ENCODE measurements at regions not wholly inside any gene's neighbourhood (a gene's known extent, or its start where the extent isn't known, plus 50 kb on each side); places are given as distances from the start of the nearest gene placed in this dataset.
A peak's percentile ranks its signal among the peaks of the same experiment; 100 is the strongest.
"Not testable (repeated sequence)": the region's sequence is repeated elsewhere in the genome, so short reads cannot be mapped to it uniquely, and the experiment has no call there.

- intact Hi-C loops (cut with micrococcal nuclease), result loop anchor here (2.0 to 5.0 kb wide), 2 partner anchors 39 to 136 kb away; no protein-coding TSS in a partner anchor
- Mint-ChIP-seq H3K36me3 (ENCODE audit: low read depth) (peaks cover 65% of the 10 kb centered on the region), H3K4me1 (ENCODE audit: low read depth) (peaks cover 65% of the 10 kb centered on the region), H3K27me3 (no peaks in the 10 kb centered on the region), H3K27ac (peak overlapping the region; percentile 92), H3K9me3 (peaks cover 43% of the 10 kb centered on the region), H3K4me3 (peak overlapping the region; percentile 2)
- ChIA-PET POLR2A (interaction anchor here (1.2 to 1.8 kb wide), 7 partner anchors 8 to 165 kb away, joined by 3 to 10 read pairs (median 4); no protein-coding TSS in a partner anchor), CTCF (interaction anchor here (1.3 to 2.3 kb wide), 4 partner anchors 21 to 139 kb away, joined by 3 to 30 read pairs (median 14); no protein-coding TSS in a partner anchor)
- TF ChIP-seq CTCF (IDR thresholded peaks at IDR 0.05), result no peak
- no peak for DNase-seq
- no peak for ATAC-seq
Observed at GRCh38 chr2:7566382-7566881, 649.2 kb downstream of the RNF144A start.

GRCh38 chr2:7567116-7567515 lies 649.9 kb downstream of the RNF144A start:
- H3K27ac Mint-ChIP-seq, result peak overlapping the region; percentile 92
- DNase-seq, H3K27me3 Mint-ChIP-seq: not testable (repeated sequence)
- peaks cover 67% of the 10 kb centered on the region for H3K4me1 Mint-ChIP-seq (ENCODE audit: low read depth)
- peaks cover 63% of the 10 kb centered on the region for H3K36me3 Mint-ChIP-seq (ENCODE audit: low read depth)
- intact Hi-C loops (cut with micrococcal nuclease), result loop anchor here (2.0 to 5.0 kb wide), 2 partner anchors 40 to 136 kb away; no protein-coding TSS in a partner anchor
- peak overlapping the region; percentile 39 for H3K4me3 Mint-ChIP-seq
- H3K9me3 Mint-ChIP-seq, result peaks cover 43% of the 10 kb centered on the region
- CTCF ChIA-PET, result interaction anchor here (0.6 to 2.3 kb wide), 24 partner anchors 10 to 1117 kb away, joined by 3 to 30 read pairs (median 4); no protein-coding TSS in a partner anchor
- POLR2A ChIA-PET, result interaction anchor here (0.8 to 1.8 kb wide), 15 partner anchors 9 to 164 kb away, joined by 3 to 10 read pairs (median 4); no protein-coding TSS in a partner anchor
- peak; percentile 1 for ATAC-seq

- peak; percentile 89 for DNase-seq
- Mint-ChIP-seq H3K4me3 (peak overlapping the region; percentile 39), H3K27me3 (no peaks in the 10 kb centered on the region), H3K4me1 (ENCODE audit: low read depth) (peaks cover 72% of the 10 kb centered on the region), H3K36me3 (ENCODE audit: low read depth) (peaks cover 61% of the 10 kb centered on the region), H3K9me3 (peaks cover 39% of the 10 kb centered on the region), H3K27ac (peak overlapping the region; percentile 92)
- POLR2A ChIA-PET, result interaction anchor here (0.8 to 1.8 kb wide), 16 partner anchors 10 to 163 kb away, joined by 3 to 10 read pairs (median 4); no protein-coding TSS in a partner anchor
- intact Hi-C loops (cut with micrococcal nuclease), result loop anchor here (2.0 to 5.0 kb wide), 2 partner anchors 40 to 137 kb away; no protein-coding TSS in a partner anchor
- peak; percentile 95 for ATAC-seq
- CTCF ChIA-PET, result interaction anchor here (0.6 to 2.3 kb wide), 26 partner anchors 11 to 1117 kb away, joined by 3 to 30 read pairs (median 4); no protein-coding TSS in a partner anchor
- TF ChIP-seq CTCF (IDR thresholded peaks at IDR 0.05), result peak; percentile 30
Observed at GRCh38 chr2:7567646-7568045, 650.4 kb downstream of the RNF144A start.

GRCh38 chr2:7570247-7570646 lies 653.0 kb downstream of the RNF144A start:
- TF ChIP-seq CTCF (IDR thresholded peaks at IDR 0.05), result no peak
- Mint-ChIP-seq H3K27me3 (no peaks in the 10 kb centered on the region), H3K4me1 (ENCODE audit: low read depth) (peaks cover 78% of the 10 kb centered on the region), H3K9me3 (peaks cover 31% of the 10 kb centered on the region), H3K36me3 (ENCODE audit: low read depth) (peaks cover 52% of the 10 kb centered on the region), H3K27ac (peak overlapping the region; percentile 81), H3K4me3 (no peak overlapping the region)
- ATAC-seq (no peak), DNase-seq (no peak)
- CTCF ChIA-PET, result interaction anchor here (1.0 to 1.9 kb wide), 3 partner anchors 102 to 142 kb away, joined by 3 to 4 read pairs (median 4); no protein-coding TSS in a partner anchor
- intact Hi-C loops (cut with micrococcal nuclease), result loop anchor here (5.0 kb wide), 1 partner anchor 102 kb away; no protein-coding TSS in a partner anchor
- POLR2A ChIA-PET, result interaction anchor here (1.7 to 2.0 kb wide), 2 partner anchors 46 to 119 kb away, joined by 5 to 7 read pairs; no protein-coding TSS in a partner anchor

- ChIA-PET CTCF (interaction anchor here (1.7 kb wide), 1 partner anchor 100 kb away, joined by 5 read pairs; no protein-coding TSS in a partner anchor), POLR2A (interaction anchor here (0.7 to 1.7 kb wide), 3 partner anchors 15 to 154 kb away, joined by 3 to 4 read pairs (median 3); no protein-coding TSS in a partner anchor)
- H3K4me1 Mint-ChIP-seq (ENCODE audit: low read depth), result peaks cover 66% of the 10 kb centered on the region
- DNase-seq, result no peak
- no peak for ATAC-seq
- no peaks in the 10 kb centered on the region for H3K27me3 Mint-ChIP-seq
- no peak overlapping the region for H3K4me3 Mint-ChIP-seq
- TF ChIP-seq CTCF (IDR thresholded peaks at IDR 0.05), result no peak
- peak overlapping the region; percentile 72 for H3K27ac Mint-ChIP-seq
- intact Hi-C loops (cut with micrococcal nuclease), result loop anchor here (5.0 kb wide), 1 partner anchor 101 kb away; no protein-coding TSS in a partner anchor
- H3K9me3 Mint-ChIP-seq, result peaks cover 23% of the 10 kb centered on the region
- peaks cover 37% of the 10 kb centered on the region for H3K36me3 Mint-ChIP-seq (ENCODE audit: low read depth)
Observed at GRCh38 chr2:7571701-7572100, 654.5 kb downstream of the RNF144A start.
